ENCODE measurements at regions not wholly inside any gene's neighbourhood (a gene's known extent, or its start where the extent isn't known, plus 50 kb on each side); places are given as distances from the start of the nearest gene placed in this dataset.

DNA sequence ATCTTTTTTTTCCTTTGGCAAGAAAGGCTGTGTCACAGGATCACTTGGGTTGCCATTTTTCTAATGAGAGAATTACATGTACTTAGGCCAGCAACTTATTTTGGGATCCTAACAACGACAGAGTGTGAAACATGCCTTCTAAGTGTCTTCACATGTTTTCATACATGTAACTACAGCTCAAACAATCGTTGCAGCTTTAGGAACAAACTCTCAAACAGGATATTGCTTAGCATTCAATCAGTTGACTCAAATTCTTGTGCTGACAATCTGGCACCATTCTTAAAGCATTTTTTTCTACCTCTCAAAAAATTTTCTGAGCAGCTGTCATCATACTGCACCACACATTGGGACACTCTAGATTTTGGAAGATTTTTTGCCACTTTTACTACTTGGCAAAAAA is 435.5 kb downstream of the HINT1 start:
- no peak for DNase-seq (ENCODE audit: low read depth in 4 of 4, low spot score in 1 of 4)

DNA sequence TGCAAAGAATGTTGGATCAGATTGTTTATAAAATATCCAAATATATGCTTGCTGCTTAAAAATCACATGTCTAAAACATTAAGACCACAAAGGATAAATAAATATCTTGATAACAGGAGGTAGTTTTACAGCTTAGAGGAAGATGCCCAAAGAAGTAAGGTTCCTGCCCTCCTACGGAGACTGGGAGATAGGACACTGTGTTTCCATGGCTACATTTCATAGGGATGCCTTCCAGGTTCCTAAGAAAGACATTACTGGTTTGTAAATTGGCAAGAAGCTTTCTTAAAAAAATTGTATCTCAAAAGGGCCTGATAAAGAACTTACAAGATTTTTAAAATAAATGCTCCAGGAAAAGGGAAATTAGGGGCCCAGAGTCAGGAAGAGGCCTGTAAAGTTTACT is 437.2 kb downstream of the HINT1 start:
- no peak for DNase-seq (ENCODE audit: low read depth in 4 of 4, low spot score in 1 of 4)

DNA sequence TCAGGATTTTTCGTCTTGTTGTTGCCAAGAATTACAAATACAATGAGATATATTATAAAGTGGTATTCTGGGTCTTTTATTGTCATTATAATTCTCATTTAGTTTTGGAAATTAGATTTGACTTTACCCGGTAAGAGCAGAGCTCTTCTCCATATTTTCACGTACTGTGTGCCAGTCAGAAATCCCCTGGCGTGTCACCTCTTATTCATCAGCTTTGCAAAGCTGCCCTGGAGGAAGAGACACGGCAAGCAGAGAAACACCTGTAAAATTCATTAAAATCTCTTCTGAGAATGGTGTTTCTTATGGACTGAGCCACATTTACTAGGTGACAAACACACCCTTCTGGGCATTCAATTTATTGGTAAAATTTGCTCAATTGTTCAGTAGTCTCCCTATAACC is 440.4 kb downstream of the HINT1 start:
- DNase-seq (ENCODE audit: low read depth in 4 of 4, low spot score in 1 of 4): no peak

DNA sequence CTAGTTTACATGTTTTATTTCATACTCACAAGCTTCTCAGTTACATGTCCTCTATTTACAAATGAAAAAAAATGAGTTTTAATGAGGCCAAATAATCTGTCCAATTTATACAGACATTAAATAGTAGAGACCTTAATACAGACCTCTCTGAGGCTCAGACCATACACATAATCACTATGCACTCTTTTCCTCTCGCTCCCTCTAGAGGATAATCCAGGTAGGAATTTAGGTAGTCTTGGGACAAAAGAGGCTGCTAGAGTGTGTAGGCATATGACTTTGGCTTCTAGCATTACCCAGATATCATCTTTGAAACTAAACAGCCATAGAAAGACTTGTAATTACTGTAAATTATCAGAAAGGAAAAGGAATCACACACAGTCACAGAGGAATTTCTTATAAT is 444.7 kb downstream of the HINT1 start:
- DNase-seq (ENCODE audit: low read depth in 4 of 4, low spot score in 1 of 4): no peak

DNA sequence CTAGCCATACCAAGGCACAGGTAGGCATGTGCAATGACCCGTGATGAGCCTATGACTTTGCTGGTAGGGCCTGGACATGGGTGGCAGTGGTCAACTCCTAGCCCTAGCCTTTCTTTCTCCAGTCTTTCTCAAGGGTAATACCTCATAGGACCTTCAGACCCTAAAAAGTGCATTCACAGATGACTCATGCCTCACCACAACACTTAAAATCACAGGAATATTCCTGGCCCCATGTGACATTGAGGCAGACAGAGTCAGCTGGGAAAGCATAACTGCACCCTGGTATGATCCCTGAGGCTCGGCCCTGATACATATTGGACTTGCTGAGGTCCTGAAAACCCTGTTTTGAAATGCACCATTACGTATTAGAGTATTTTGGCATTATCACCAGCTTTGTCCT is 449.5 kb downstream of the HINT1 start:
- DNase-seq (ENCODE audit: low read depth in 4 of 4, low spot score in 1 of 4): no peak

DNA sequence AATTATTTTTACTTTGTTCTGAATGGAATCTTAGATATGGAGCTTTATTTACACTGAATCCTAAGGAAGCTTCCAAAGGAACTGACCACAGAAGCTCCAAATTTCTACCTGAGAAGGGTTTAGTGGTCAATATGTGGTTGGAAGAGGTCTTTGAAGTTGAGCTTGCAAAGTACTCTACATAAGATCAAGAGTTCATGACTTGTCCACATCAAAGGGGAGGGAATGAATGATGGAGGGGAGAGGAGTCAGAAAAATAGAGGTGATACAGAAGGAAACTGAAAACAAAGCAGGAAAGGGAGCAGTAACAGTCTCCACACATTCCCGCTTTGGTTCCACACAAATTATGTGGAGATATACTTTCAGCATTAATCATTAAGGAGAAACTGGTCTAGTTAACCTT is 450.9 kb downstream of the HINT1 start:
- no peak for DNase-seq (ENCODE audit: low read depth in 4 of 4, low spot score in 1 of 4)

DNA sequence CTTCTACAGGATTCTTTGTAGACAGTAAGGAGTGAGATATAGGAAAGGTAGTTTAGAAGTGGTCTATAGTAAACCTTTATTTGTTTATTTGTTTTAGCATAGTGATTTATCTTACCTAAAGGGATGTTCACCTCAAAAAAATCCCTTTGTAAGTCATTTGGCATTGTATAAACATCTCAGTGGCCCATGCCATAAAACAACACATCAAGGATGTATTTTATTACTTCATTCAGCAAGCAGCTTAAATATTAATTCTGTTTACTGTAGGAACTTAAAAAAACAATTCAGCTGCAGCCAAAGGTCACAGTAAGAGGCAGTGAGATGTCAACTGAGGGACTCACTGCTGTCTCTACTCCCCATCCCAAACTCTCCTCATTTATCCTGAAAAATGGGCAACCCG is 452.7 kb downstream of the HINT1 start:
- DNase-seq (ENCODE audit: low read depth in 4 of 4, low spot score in 1 of 4): no peak

DNA sequence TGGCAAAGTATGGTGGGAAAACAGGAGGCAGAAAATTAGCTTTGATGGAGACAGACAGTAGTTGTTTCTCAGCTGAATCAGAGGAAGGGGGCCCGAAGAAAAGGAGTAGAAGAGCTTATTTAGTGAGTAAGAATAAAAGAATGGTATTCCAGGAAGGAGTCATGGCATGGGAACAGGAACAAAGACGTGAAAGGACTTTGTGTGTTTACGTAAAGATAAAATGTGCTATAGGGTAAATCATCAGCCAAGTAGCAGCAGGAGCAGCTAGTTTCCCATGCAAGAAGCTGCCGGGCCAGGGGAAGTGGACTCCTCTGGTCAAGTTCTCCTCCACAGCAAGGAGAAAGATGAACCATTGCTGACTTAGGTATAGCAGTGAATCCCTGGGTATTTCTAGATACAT is 454.5 kb downstream of the HINT1 start:
- DNase-seq (ENCODE audit: low read depth in 4 of 4, low spot score in 1 of 4): no peak

DNA sequence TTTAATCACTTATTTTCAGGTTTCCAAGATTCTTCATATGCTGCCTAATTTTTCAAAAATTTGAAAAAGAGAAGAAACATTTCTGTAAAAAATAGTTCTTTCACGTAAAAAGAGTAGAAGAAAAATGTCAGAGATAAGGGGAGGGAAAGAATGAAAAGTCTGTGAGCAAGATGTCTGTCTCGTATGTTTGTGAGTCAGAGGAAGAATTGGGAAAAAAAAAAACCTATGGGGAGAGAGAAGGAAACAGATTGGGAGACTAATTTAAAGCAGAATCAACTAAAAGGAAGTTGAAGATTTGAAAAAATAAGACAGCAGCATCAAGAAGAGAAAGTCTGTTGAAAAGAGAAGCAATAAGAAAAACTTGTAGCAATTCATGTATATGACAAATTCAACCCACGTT is 456.3 kb downstream of the HINT1 start:
- DNase-seq (ENCODE audit: low read depth in 4 of 4, low spot score in 1 of 4): no peak

DNA sequence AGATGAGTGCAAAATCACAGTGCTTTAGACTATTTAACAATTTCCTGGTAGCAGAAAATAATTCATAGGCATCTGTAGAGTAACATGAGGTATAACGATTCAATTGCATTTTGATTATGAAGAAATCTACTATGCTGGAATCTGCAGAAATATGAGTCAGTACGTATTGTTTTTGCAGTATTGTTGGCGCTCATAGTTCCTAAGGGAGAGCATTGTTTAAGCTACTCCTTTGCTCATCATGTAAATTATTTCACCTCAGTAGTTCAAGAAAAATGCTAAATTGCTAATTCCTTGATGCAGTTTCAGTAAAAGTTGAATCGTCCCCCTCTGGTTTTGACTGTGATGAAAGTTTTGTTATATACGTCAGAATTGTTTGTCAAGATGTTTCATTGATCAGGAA is 458.4 kb downstream of the HINT1 start:
- DNase-seq (ENCODE audit: low read depth in 4 of 4, low spot score in 1 of 4): no peak

DNA sequence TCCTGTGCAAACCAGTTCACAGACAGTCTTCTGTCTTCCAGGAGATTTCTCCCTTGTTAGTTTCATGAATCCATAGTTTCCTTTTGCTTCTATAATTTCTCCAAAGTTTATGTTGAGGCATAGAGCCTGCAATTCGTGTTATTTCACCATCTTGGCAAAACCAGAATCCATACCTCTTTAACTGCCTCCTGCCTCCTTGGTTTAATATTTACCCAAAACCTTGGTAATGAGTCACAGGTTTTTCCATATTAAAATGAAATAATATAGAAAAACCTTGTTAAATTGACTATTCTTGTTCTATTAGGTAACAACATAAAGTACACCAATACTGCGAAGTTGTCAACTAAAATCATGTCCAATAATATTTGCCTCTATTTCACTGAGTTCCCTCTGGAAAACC is 459.7 kb downstream of the HINT1 start:
- DNase-seq (ENCODE audit: low read depth in 4 of 4, low spot score in 1 of 4): no peak

DNA sequence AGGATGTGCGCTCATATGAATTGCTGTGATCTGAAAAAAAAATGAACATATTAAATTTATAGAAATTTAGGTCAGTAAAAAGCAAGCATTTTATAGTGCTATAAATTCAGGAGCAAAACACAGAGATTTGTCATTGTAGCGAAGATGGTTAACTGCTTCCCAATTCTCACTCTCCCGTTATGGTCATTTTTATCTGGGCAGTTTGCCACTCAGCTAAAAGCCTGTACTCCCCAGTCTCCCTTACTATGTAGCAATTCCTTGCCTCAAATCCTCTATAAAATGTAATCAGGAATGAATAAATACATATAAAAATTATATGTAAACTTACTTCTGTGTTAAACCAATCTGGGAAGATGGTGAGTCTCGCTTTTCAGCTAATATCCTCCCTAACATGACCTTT is 471.5 kb downstream of the HINT1 start:
- DNase-seq (ENCODE audit: low read depth in 4 of 4, low spot score in 1 of 4): no peak

DNA sequence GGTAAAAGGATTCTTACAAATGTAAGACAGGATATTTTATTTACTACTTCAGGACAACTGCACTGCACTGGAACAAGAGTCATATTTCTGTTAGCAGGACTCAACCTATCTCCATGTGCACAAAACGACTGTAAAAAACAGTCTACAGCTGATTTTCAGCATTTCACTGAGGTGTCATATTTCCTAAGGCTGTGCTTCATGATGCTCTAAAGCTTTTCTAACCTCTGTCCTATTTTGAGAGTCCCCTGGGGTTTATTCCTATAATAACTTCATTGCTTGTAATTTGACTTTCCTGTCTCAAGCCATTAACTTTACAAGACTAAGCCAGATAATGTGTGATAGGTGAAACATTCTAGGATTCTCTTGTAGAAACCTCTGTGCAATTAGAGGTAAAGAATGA is 472.3 kb downstream of the HINT1 start:
- DNase-seq (ENCODE audit: low read depth in 4 of 4, low spot score in 1 of 4): no peak

DNA sequence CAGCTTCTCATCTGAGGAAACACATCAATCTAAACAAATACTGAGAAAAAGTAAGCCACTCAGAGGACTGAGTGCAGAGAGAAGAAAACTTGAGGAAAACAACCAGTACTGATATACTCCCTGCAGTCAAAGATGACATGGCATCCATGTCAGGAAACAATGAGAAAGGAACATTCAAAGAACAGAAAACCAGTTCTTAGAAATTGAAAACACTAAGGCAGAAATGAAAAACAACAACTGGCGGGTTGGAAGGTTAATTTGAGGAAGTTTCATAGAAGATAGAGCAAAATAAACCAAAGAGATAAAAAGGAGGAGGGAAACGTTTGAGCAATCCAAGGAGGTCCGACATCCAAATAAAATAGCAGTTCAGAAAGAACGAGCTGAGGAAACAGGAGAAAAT is 475.2 kb downstream of the HINT1 start:
- no peak for DNase-seq (ENCODE audit: low read depth in 4 of 4, low spot score in 1 of 4)

DNA sequence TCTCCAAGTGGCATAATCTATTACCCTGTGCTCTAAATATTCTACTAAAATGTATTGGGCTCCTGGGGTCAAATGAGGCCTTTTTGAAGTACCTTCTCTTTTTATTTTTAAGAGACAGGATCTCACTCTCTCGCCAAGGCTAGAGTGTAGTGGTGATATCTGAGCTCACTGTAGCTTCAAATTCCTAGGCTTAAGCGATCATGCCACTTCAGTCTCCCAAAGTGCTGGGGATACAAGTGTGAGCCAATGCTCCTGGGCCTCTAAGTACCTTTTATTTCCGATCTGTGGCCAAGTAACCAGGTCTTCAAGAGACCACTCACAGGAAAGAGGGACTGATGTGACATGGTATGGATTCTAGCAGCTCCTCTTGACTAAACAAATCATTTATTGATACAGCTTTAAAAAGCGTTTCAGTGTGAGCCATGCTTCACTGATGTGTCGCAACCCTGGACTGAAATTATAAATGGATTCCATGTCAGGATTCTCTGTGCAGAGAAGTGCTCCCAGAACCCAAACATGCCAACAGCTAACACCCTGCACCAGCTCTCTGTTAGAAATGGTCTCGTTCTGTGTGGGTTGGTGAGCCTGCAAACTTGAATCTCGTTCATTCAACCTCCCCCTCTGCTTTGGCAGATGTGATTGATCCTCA is 477.8 kb downstream of the HINT1 start:
- DNase-seq (ENCODE audit: low read depth in 4 of 4, low spot score in 1 of 4): no peak

DNA sequence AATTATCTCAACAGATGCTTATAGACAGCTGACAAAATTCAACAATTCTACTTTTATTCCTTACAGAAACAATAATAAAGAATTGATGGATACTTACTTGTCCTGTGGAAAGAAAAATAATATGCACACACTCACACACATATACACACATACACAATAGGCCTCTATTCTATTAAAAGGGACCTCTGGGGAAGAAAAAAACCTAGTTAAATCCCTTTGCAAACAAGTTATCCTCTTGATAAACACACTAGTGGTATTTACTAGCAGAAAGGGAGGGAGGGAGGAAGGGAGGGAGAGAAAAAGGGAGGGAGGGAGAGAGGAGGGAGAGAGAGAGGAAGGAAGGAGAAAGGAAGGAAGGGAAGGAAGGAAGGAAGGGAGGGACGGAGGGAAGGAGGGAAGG is 486.4 kb downstream of the HINT1 start:
- DNase-seq (ENCODE audit: low read depth in 4 of 4, low spot score in 1 of 4): no peak

DNA sequence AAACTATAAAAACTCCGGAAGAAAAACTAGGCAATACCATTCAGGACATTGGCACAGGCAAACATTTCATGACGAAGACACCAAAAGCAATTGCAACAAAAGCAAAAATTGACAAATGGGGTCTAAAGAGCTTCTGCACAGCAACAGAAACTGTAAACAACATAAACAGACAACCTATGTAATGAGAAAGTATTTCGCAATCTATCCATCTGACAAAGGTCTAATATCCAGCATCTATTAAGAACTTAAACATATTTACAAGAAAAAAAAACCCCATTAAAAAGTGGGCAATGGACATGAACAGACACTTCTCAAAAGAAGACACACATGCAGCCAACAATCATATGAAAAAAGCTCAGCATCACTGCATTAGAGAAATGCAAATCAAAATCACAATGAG is 498.6 kb downstream of the HINT1 start:
- DNase-seq (ENCODE audit: low read depth in 4 of 4, low spot score in 1 of 4): no peak

DNA sequence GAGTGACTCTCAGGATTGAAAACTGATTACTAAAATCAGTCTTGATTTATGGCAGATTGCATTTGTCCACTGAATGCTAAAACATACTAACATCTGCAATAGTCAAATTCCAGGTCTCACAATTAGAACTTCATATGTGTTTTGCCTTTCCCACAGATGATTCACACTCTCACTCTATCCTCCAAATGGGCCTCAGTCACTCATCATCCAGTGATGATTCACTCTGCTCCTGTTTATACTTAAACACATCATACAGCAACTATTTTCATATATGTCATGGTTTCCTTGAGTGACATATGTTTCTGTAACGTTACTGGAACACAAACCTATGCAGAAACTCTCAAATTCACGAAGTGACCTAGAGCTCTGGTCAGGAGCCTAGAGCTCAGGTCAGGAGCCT is 512.9 kb downstream of the HINT1 start:
- no peak for DNase-seq (ENCODE audit: low read depth in 4 of 4, low spot score in 1 of 4)

DNA sequence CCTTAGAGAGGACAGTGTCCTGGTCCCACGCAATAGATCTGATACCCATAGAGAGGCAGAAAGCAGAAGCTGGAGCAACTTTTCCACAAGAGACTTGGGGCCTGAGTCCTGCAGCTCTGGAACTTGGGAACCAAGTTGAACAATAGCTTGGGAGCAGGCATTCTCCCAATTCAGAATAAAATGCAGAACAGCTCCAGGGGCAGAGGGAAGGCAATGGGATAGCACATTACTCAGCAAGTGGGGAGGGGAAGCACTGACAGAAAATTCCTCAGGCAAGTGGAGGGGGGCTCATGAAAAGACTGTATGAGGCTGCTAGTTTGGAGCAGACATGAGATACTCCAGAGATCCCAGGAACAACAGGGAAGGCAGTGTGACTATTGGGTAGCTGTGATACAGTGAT is 513.6 kb downstream of the HINT1 start:
- no peak for DNase-seq (ENCODE audit: low read depth in 4 of 4, low spot score in 1 of 4)

DNA sequence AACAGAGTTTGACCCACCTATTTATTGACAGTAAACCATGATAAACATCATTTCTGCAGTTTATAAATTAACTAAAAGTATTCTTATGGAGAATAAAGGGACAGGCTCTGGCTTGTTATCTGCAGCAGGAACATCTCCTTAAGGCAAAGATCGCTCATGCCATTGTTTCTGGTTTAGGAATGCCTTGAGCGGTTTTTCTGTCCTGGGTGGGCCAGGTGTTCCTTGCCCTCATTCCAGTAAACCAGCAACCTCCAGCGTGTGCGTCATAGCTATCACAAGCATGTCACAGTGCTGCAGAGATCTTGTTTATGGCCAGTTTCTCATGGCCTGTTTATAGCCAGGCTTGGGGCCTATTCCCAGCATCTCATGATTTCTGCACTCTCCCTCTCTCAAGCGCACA is 521.7 kb downstream of the HINT1 start:
- DNase-seq (ENCODE audit: low read depth in 4 of 4, low spot score in 1 of 4): no peak

DNA sequence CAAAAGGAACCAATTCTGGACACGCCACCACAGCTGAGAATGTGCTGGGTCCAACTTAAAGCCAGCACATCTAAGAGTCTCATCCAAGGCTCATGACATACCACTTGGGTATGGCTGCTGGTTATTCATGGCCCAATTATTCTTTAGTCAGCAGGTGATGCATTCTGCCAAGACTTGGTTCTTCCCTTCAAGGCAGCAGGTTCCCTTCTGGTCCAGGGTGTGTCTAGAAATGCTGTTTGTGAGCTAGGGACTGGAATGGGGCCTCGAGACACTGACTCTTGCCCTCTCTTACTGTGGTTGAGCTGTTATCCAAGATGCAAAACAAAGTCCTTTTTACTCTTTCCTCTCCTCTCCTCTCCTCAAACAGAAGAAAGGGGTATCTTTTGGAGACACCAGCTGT is 522.6 kb downstream of the HINT1 start:
- DNase-seq (ENCODE audit: low read depth in 4 of 4, low spot score in 1 of 4): no peak

DNA sequence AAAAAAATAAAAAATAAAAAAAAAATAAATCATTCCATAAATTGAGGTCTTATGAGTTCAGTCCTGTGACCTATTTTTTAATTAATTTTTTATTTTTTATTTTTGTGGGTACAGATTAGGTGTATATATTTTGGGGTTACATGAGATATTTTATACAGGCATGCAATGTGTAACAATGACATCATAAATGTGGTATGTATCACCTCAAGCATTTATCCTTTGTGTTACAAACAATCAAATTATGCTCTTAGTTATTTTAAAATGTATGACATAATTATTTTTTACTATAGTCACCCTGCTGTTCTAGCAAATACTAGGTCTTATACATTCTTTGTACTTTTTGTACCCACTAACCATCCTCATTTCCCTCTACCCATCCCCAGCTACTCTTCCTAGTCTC is 537.9 kb downstream of the HINT1 start:
- no peak for DNase-seq (ENCODE audit: low read depth in 4 of 4, low spot score in 1 of 4)

DNA sequence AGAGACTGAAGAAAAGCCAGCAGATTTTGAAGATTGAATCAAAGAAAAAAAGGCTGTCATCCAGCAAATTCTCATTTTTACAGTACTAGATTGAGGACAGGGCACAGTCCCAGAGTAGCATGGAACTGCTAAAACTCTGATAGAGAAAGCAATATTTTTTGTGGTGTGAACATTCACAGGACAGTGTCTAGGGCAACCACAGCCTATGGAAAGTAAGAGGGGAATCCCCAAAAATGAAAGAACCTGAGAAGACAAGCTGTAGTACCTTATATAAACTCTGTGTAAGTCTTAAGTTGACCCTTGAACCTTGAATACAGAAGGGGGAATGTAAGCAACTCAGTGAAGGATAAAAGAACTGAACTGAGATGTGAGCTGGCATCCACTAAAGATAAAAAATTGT is 540.3 kb downstream of the HINT1 start:
- DNase-seq (ENCODE audit: low read depth in 4 of 4, low spot score in 1 of 4): no peak

DNA sequence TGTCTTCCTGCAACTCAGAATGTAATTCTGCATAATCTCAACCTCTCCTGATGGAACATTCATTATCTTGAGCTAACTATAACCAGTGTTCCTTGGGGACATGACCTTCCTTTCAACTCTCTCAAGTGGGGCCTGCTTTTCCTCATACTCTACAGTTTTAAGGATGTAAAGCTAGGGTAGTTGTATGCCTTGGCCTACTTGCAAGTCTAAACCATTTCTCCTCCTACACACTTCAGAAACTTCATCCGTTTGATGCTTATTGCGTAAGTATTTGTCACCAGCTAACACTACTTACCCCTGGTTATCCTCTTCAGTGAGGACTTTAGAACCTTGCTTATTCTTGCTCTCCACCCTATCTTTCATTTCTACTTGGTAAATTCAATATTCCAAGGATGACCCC is 548.9 kb downstream of the HINT1 start:
- DNase-seq (ENCODE audit: low read depth in 4 of 4, low spot score in 1 of 4): no peak
